Stomach (tissue), 4 donors: ENCODE measurements at regions not wholly inside any gene's neighbourhood (a gene's known extent, or its start where the extent isn't known, plus 50 kb on each side); places are given as distances from the start of the nearest gene placed in this dataset.

Experiments
- CTCF ChIP-seq, 7 experiments: fragments of 450-650 bp in 4 of 7; fragments of 200-600 bp in 3 of 7; sonication (generic) in 3 of 7; IDR thresholded peaks; one replicate each; pipeline ENCODE4 v1.5.1; 2016 to 2019; ENCODE audit warnings: antibody characterized with exemption in 7 of 7, control low read depth in 2 of 7, mild to moderate bottlenecking in 1 of 7
- EP300 ChIP-seq: sonication (generic); formaldehyde crosslinking; IDR thresholded peaks from one replicate; pipeline ENCODE4 v1.6.1; 2017; ENCODE audit warnings: antibody characterized with exemption
- POLR2A ChIP-seq, 4 donors: fragments of 450-650 bp; IDR thresholded peaks; one replicate each; pipeline ENCODE4 v1.6.1; 2016; ENCODE audit warnings: antibody characterized with exemption in 4 of 4, control low read depth in 2 of 4, mild to moderate bottlenecking in 1 of 4, moderate library complexity in 1 of 4
- POLR2AphosphoS5 ChIP-seq, 3 donors: sonication (generic); formaldehyde crosslinking; IDR thresholded peaks; one replicate each; pipeline ENCODE4 v1.6.1; 2016; ENCODE audit warnings: antibody characterized with exemption in 3 of 3

DNA sequence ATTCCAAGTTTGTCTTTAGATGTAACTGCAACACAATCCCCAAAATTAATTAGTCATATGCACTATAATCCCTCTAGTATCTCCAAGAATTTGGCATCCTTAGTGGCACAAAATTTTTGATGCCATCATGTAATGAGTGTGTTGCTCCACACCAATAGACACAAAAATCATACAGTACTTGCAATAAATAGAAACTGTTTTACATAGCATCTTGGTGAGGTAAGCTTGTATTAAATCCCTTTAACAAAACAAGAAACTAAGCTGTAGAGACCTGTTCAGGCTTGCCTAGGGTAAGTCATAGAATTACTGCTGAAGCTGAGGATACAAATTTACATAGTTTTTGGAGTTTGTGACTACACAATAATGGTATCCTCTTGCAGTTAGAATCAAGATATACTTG lies 64.5 kb upstream of the PRSS12 start:
- TF ChIP-seq CTCF (IDR thresholded peaks at IDR 0.05) (no peak), POLR2AphosphoS5 (IDR thresholded peaks at IDR 0.05) (no peak), POLR2A (IDR thresholded peaks at IDR 0.05) (no peak), EP300 (no peak)
